PC-9 (cell line): ENCODE measurements at regions not wholly inside any gene's neighbourhood (a gene's known extent, or its start where the extent isn't known, plus 50 kb on each side); places are given as distances from the start of the nearest gene placed in this dataset.
"Not testable (repeated sequence)": the region's sequence is repeated elsewhere in the genome, so short reads cannot be mapped to it uniquely, and the experiment has no call there.

Source experiments
- BruUV-seq: library from RNA; stranded (reverse); fragments of 400-500 nt; replicated peaks from 2 replicates; lab custom pipeline; 2021; lab: Mats Ljungman, UMichigan
- CTCF ChIA-PET: fragments of 300-600 bp; sonication (Branson Sonifier 250); formaldehyde crosslinking; loops from one replicate; lab custom pipeline; 2022; ENCODE audit warnings: antibody characterized with exemption; lab: Charles Lee
- POLR2A ChIA-PET: fragments of 300-600 bp; sonication (Branson Sonifier 250); formaldehyde crosslinking; loops from one replicate; lab custom pipeline; 2022; ENCODE audit warnings: antibody characterized with exemption; ENCODE audit not compliant: unreplicated experiment; lab: Charles Lee
- DNase-seq, 2 experiments: peaks; one replicate each; pipeline versions ENCODE4 v3.0.0 to v3.0.0-alpha.2; 2015 to 2022; ENCODE audit warnings: mixed read lengths in 1 of 2
- H2AFZ ChIP-seq: fragments of 200-600 bp; sonication (generic); 2 replicates; pipeline ENCODE4 v1.8.1; 2017; ENCODE audit warnings: antibody characterized with exemption
- H3F3A ChIP-seq: fragments of 200-600 bp; sonication (generic); 2 replicates; pipeline ENCODE4 v1.8.1; 2017; ENCODE audit warnings: antibody characterized with exemption, mild to moderate bottlenecking, low read depth; ENCODE audit not compliant: insufficient read depth
- H3K27ac ChIP-seq: fragments of 200-600 bp; sonication (generic); 2 replicates; pipeline ENCODE4 v1.6.1; 2016; ENCODE audit warnings: mixed run types
- H3K27me3 ChIP-seq: fragments of 200-600 bp; sonication (generic); 2 replicates; pipeline ENCODE4 v1.6.1; 2016; ENCODE audit warnings: low read depth, mixed run types; ENCODE audit not compliant: insufficient read depth
- H3K36me3 ChIP-seq: fragments of 200-600 bp; sonication (generic); 2 replicates; pipeline ENCODE4 v1.6.1; 2016; ENCODE audit warnings: low read depth, mixed run types
- H3K4me1 ChIP-seq: fragments of 200-600 bp; sonication (generic); replicated peaks from 2 replicates; pipeline ENCODE4 v1.6.1; 2016; ENCODE audit warnings: mixed run types; ENCODE audit not compliant: insufficient read depth
- H3K4me2 ChIP-seq: fragments of 200-600 bp; sonication (generic); 2 replicates; pipeline ENCODE4 v1.6.1; 2017; ENCODE audit warnings: mixed run types
- H3K4me3 ChIP-seq: fragments of 200-600 bp; sonication (generic); 2 replicates; pipeline ENCODE4 v1.6.1; 2016; ENCODE audit warnings: mixed run types
- H3K79me2 ChIP-seq: fragments of 200-600 bp; sonication (generic); 2 replicates; pipeline ENCODE4 v1.6.1; 2017; ENCODE audit warnings: low read depth, mixed run types
- H3K9me2 ChIP-seq: fragments of 200-600 bp; sonication (generic); 2 replicates; pipeline ENCODE4 v1.8.1; 2017; ENCODE audit warnings: mild to moderate bottlenecking; ENCODE audit not compliant: insufficient read depth
- H3K9me3 ChIP-seq: fragments of 200-600 bp; sonication (generic); 2 replicates; pipeline ENCODE4 v1.8.1; 2016; ENCODE audit warnings: low read depth; ENCODE audit not compliant: insufficient read depth
- H4K20me1 ChIP-seq: fragments of 200-600 bp; sonication (generic); 2 replicates; pipeline ENCODE4 v1.8.1; 2017; ENCODE audit not compliant: insufficient read depth
- EZH2 ChIP-seq: fragments of 200-600 bp; sonication (generic); IDR thresholded peaks from 2 replicates; pipeline ENCODE4 v1.8.0; 2017; ENCODE audit warnings: antibody characterized with exemption, low read depth
- intact Hi-C: fragments of 100-400 bp; cut with micrococcal nuclease; formaldehyde crosslinking; loops from one replicate; pipeline ENCODE4 v1.10.0; 2022; ENCODE audit not compliant: unreplicated experiment
- TF ChIP-seq, protein P1 (sequence below): fragments of 200-600 bp; sonication (generic); conservative IDR thresholded peaks from 2 replicates; pipeline ENCODE4 v1.6.1; 2017; ENCODE audit warnings: mixed run types, antibody characterized with exemption, mild to moderate bottlenecking, moderate library complexity

DNA sequence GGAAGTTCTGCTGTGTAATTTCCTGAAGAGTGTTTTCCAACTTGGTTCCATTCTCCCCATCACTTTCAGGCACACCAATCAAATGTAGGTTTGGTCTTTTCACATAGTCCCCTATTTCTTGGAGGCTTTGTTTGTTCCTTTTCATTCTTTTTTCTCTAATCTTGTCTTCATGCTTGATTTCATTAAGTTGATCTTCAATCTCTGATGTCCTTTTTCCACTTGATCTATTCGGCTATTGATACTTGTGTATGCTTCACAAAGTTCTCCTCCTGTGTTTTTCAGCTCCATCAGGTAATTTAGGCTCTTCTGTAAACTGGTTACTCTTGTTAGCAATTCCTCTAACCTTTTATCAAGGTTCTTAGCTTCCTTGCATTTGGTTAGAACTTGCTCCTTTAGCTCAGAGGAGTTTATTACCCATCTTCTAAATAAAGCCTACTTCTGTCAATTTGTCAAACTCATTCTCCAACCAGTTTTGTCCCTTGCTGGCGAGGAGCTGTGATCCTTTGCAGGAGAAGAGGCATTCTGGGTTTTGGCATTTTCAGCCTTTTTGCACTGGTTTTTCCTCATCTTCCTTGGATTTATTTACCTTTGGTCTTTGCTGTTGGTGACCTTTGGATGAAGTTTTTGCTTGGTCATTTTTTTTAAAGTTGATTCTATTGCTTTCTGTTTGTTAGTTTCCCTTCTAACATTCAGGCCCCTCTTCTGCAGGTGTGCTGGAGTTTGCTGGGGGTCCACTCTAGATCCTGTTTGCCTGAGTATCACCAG lies 261.5 kb downstream of the FOXG1 start:
- H4K20me1 ChIP-seq, H2AFZ ChIP-seq, H3K9me3 ChIP-seq, H3K27ac ChIP-seq, H3K36me3 ChIP-seq, POLR2A ChIA-PET, H3K4me2 ChIP-seq, H3K79me2 ChIP-seq, BruUV-seq, CTCF ChIA-PET, H3F3A ChIP-seq, H3K9me2 ChIP-seq, H3K4me1 ChIP-seq, H3K4me3 ChIP-seq, H3K27me3 ChIP-seq, DNase-seq: not testable (repeated sequence)
- intact Hi-C loops, result loop anchor here (10.0 kb wide), 1 partner anchor 497 kb away; no protein-coding TSS in a partner anchor

DNA sequence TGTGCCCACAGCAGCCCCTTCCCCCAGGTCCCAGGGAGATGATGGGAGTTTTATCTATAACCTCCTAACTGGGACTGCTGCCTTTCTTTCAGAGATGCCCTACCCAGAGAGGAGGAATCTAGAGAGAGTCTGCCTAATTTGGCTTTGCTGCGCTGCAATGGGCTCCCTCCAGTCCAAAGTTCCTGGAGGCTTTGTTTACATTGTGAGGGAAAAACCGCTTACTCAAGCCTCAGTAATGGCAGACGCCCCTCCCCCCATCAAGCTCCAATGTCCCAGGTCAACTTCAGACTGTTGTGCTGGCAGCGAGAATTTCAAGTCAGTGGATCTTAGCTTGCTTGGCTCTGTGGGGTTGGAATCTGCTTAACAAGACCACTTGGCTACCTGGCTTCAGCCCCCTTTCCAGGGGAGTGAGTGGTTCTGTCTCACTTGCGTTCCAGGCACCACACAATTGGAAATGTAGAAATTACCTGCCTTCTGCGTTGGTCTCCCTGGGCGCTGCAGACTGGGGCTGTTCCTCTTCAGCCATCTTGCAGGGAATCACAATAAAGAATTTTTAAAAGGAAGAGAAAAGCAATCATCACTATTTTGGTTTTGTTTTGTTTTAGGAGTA lies 262.5 kb downstream of the FOXG1 start:
- Histone ChIP-seq H3K4me3 (no peak overlapping the region), H3K36me3 (no peaks in the 10 kb centered on the region), H2AFZ (no peak overlapping the region), H3K79me2 (no peaks in the 10 kb centered on the region), H3K4me2 (no peak overlapping the region), H3K4me1 (no peaks in the 10 kb centered on the region), H4K20me1 (no peaks in the 10 kb centered on the region), H3K9me2 (no peaks in the 10 kb centered on the region), H3K9me3 (no peaks in the 10 kb centered on the region), H3K27me3 (no peaks in the 10 kb centered on the region), H3F3A (no peaks in the 10 kb centered on the region), H3K27ac (no peak overlapping the region)
- intact Hi-C loops, result loop anchor here (10.0 kb wide), 1 partner anchor 496 kb away; no protein-coding TSS in a partner anchor
- TF ChIP-seq, protein P1, sequence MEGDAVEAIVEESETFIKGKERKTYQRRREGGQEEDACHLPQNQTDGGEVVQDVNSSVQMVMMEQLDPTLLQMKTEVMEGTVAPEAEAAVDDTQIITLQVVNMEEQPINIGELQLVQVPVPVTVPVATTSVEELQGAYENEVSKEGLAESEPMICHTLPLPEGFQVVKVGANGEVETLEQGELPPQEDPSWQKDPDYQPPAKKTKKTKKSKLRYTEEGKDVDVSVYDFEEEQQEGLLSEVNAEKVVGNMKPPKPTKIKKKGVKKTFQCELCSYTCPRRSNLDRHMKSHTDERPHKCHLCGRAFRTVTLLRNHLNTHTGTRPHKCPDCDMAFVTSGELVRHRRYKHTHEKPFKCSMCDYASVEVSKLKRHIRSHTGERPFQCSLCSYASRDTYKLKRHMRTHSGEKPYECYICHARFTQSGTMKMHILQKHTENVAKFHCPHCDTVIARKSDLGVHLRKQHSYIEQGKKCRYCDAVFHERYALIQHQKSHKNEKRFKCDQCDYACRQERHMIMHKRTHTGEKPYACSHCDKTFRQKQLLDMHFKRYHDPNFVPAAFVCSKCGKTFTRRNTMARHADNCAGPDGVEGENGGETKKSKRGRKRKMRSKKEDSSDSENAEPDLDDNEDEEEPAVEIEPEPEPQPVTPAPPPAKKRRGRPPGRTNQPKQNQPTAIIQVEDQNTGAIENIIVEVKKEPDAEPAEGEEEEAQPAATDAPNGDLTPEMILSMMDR, result no peak
- TF ChIP-seq EZH2, result no peak
- ChIA-PET CTCF (no interaction called here), POLR2A (no interaction called here)
- BruUV-seq, result no TSS peak
- DNase-seq, result no peak

DNA sequence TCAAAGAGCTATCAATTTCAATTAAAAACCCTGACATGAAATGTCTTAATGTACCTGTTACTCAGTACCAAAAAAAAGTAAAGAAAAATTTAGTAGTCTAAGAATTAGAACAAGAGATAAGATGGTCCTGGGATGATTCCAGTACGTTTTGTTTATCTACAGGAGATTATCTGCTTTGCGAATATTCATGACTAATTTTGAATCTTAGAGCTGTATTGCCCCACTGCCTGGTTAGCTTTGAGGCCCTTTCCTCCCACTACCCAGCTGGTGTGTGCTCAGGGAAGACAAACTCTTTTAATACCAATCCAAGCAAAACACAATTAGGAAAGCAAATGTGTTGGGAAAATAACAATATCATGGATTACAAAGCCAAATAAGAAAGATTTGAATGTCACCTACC lies 263.5 kb downstream of the FOXG1 start:
- H3K27ac ChIP-seq, result no peak overlapping the region
- no peaks in the 10 kb centered on the region for H3F3A ChIP-seq
- H2AFZ ChIP-seq, result no peak overlapping the region
- ChIA-PET CTCF (no interaction called here), POLR2A (no interaction called here)
- no peak overlapping the region for H3K4me3 ChIP-seq
- no peak for DNase-seq
- H3K9me3 ChIP-seq, result no peaks in the 10 kb centered on the region
- intact Hi-C loops, result no loop called here
- no peaks in the 10 kb centered on the region for H3K36me3 ChIP-seq
- no peaks in the 10 kb centered on the region for H3K27me3 ChIP-seq
- no TSS peak for BruUV-seq
- H4K20me1 ChIP-seq, result no peaks in the 10 kb centered on the region
- no peaks in the 10 kb centered on the region for H3K4me1 ChIP-seq
- no peak overlapping the region for H3K4me2 ChIP-seq
- no peaks in the 10 kb centered on the region for H3K9me2 ChIP-seq
- no peaks in the 10 kb centered on the region for H3K79me2 ChIP-seq
- TF ChIP-seq EZH2, result no peak
- TF ChIP-seq, protein P1, result no peak
